ENCODE measurements at regions not wholly inside any gene's neighbourhood (a gene's known extent, or its start where the extent isn't known, plus 50 kb on each side); places are given as distances from the start of the nearest gene placed in this dataset.
A peak's percentile ranks its signal among the peaks of the same experiment; 100 is the strongest.

DNA sequence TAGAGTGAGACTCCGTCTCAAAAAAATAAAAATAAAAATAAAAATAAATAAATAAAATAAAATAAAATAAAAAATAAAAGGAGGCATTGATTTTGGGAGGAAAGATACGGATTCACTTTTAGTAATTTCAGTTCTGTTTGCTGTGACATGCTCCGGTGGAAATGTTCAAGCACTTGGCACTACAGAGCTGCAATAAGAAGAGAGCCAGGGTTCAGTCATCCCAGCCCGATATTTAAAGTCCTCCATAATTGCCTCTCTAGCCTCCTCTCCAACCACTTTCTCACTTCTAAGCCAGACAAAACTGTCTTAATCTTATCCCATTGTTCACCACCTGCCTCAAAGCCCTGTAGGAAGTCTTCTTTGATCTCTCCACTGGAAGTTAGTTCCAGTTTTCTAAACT lies 55.0 kb upstream of the MACF1 start:
- Mint-ChIP-seq H3K27me3 (ENCODE audit: insufficient read depth) (no peaks in the 10 kb centered on the region; the same call in 1 of the 2 replicates), H3K9me3 (no peaks in the 10 kb centered on the region), H3K4me3 (no peak overlapping the region), H3K36me3 (ENCODE audit: low read depth) (peaks cover 4% of the 10 kb centered on the region; the same call in 1 of the 2 replicates), H3K27ac (peak overlapping the region; percentile 56), H3K4me1 (ENCODE audit: low read depth) (peaks cover 81% of the 10 kb centered on the region)
- no peak for DNase-seq
- no peak for TF ChIP-seq CTCF (IDR thresholded peaks at IDR 0.05)

DNA sequence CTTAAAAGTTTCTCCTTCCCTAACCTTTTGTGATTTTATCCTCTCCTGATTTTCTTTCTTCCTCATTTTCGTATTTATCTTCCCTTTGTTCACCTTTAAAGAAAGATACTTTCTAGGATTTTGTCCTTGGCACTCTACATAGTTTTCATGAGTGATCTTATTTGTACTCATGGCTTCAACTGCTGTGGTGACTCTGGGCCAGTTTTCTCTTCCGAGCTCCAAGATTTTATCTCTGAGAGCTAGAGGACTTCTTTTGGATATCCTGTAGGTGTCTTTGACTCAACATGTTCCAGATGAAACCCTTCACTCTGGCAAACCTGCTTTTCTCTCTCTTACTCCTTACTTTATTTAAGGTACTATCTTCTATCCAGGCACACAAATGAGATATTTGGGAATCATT lies 53.7 kb upstream of the MACF1 start:
- Mint-ChIP-seq H3K27me3 (ENCODE audit: insufficient read depth) (peaks cover under 1% of the 10 kb centered on the region), H3K27ac (no peak overlapping the region), H3K4me1 (ENCODE audit: low read depth) (peaks cover 79% of the 10 kb centered on the region), H3K4me3 (no peak overlapping the region), H3K9me3 (no peaks in the 10 kb centered on the region), H3K36me3 (ENCODE audit: low read depth) (peaks cover 4% of the 10 kb centered on the region)
- TF ChIP-seq CTCF (IDR thresholded peaks at IDR 0.05): no peak
- DNase-seq: no peak

DNA sequence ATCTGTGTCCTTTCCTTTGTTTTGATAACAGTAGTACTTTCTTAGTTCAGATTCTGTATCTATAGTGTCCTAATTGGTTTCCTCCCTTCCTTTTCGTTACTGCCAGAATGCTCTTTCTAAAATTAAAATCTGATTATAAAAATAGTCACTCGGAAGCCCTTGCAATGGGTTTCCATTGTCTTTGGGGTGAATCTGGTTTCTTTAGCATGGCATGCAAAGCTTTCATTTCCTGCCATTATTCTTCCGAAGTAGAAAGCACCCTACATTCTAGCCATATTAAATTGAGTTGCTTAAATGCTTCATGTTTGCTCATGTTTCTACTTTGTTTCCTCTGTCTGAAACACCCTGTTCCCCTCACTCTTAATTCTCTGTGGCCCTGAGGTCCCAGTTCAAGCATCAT lies 53.2 kb upstream of the MACF1 start:
- Mint-ChIP-seq H3K27ac (no peak overlapping the region), H3K9me3 (no peaks in the 10 kb centered on the region), H3K27me3 (ENCODE audit: insufficient read depth) (peaks cover 4% of the 10 kb centered on the region), H3K4me3 (no peak overlapping the region), H3K4me1 (ENCODE audit: low read depth) (peaks cover 74% of the 10 kb centered on the region), H3K36me3 (ENCODE audit: low read depth) (peaks cover 4% of the 10 kb centered on the region)
- DNase-seq: no peak
- TF ChIP-seq CTCF (IDR thresholded peaks at IDR 0.05): no peak

- peaks cover 77% of the 10 kb centered on the region for H3K4me1 Mint-ChIP-seq (ENCODE audit: low read depth)
- no peaks in the 10 kb centered on the region for H3K9me3 Mint-ChIP-seq
- no peak for DNase-seq
- no peak overlapping the region for H3K27ac Mint-ChIP-seq
- H3K27me3 Mint-ChIP-seq (ENCODE audit: insufficient read depth): peaks cover 4% of the 10 kb centered on the region
- H3K36me3 Mint-ChIP-seq (ENCODE audit: low read depth): peaks cover 13% of the 10 kb centered on the region
- no peak for TF ChIP-seq CTCF (IDR thresholded peaks at IDR 0.05)
- H3K4me3 Mint-ChIP-seq: 0 out of 2 replicates have a peak overlapping the region, but pooled peaks have one; percentile 7
Measured at GRCh38 chr1:39152923-39153322, 51.6 kb upstream of the MACF1 start.

DNA sequence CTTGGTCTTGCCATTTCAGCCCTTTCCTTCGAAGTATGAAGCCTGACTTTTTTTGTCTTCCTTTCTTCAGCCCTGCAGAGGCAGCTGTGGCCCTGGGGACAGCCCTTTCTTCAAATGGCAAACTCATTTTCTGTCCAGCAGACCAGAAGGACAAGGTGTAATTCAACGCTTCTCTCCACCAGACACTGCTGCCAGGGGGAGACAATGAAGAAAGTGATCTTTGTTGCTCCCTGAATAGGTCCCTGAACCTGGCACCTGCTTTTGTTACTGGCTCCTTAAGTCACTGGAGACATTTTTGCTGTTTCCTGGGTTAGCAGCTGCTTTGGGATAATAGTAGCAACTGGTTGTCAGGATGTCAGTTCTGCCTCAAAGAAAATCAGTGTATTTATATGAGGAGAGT lies 50.8 kb upstream of the MACF1 start:
- Mint-ChIP-seq H3K9me3 (no peaks in the 10 kb centered on the region), H3K27me3 (ENCODE audit: insufficient read depth) (peaks cover 4% of the 10 kb centered on the region), H3K27ac (peak overlapping the region; percentile 89), H3K4me3 (no peak overlapping the region), H3K4me1 (ENCODE audit: low read depth) (peaks cover 77% of the 10 kb centered on the region), H3K36me3 (ENCODE audit: low read depth) (peaks cover 13% of the 10 kb centered on the region)
- DNase-seq: no peak
- no peak for TF ChIP-seq CTCF (IDR thresholded peaks at IDR 0.05)

All from HFFc6 (cell line).